ENCODE measurements at regions not wholly inside any gene's neighbourhood (a gene's known extent, or its start where the extent isn't known, plus 50 kb on each side); places are given as distances from the start of the nearest gene placed in this dataset.
"Not testable (repeated sequence)": the region's sequence is repeated elsewhere in the genome, so short reads cannot be mapped to it uniquely, and the experiment has no call there.

- H3K4me1 ChIP-seq (ENCODE audit: insufficient read depth, low read length): no peaks in the 10 kb centered on the region
- TF ChIP-seq EZH2 (IDR thresholded peaks at IDR 0.05; ENCODE audit: low read length, unreplicated experiment): no peak
- TF ChIP-seq, protein P1, sequence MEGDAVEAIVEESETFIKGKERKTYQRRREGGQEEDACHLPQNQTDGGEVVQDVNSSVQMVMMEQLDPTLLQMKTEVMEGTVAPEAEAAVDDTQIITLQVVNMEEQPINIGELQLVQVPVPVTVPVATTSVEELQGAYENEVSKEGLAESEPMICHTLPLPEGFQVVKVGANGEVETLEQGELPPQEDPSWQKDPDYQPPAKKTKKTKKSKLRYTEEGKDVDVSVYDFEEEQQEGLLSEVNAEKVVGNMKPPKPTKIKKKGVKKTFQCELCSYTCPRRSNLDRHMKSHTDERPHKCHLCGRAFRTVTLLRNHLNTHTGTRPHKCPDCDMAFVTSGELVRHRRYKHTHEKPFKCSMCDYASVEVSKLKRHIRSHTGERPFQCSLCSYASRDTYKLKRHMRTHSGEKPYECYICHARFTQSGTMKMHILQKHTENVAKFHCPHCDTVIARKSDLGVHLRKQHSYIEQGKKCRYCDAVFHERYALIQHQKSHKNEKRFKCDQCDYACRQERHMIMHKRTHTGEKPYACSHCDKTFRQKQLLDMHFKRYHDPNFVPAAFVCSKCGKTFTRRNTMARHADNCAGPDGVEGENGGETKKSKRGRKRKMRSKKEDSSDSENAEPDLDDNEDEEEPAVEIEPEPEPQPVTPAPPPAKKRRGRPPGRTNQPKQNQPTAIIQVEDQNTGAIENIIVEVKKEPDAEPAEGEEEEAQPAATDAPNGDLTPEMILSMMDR (conservative IDR thresholded peaks at IDR 0.05; ENCODE audit: low read depth, low read length): no peak
- TF ChIP-seq EZH2phosphoT487 (IDR thresholded peaks at IDR 0.05; ENCODE audit: borderline replicate concordance, low read length): no peak
- no peaks in the 10 kb centered on the region for H3K36me3 ChIP-seq (ENCODE audit: low read depth, low read length)
- CTCF ChIA-PET: no interaction called here
- no peaks in the 10 kb centered on the region for H4K20me1 ChIP-seq (ENCODE audit: low read length)
- BruUV-seq (replicated peaks): no TSS peak
- no peak overlapping the region for H3K4me3 ChIP-seq (ENCODE audit: low read length)
- POLR2A ChIA-PET (ENCODE audit: unreplicated experiment): no interaction called here
- no peaks in the 10 kb centered on the region for H3F3A ChIP-seq (ENCODE audit: low read length, unreplicated experiment)
- DNase-seq (no peak), ATAC-seq (no peak)
- no peak overlapping the region for H3K4me2 ChIP-seq (ENCODE audit: low read length)
- no peak overlapping the region for H3K27ac ChIP-seq (ENCODE audit: low read length)
- no peaks in the 10 kb centered on the region for H3K79me2 ChIP-seq (ENCODE audit: low read length)
- no peaks in the 10 kb centered on the region for H3K27me3 ChIP-seq (ENCODE audit: low read length)
- H2AFZ ChIP-seq (ENCODE audit: low read length): no peak overlapping the region
- H3K9ac ChIP-seq (ENCODE audit: low read length): no peak overlapping the region
- intact Hi-C loops (cut with micrococcal nuclease): no loop called here
- no peaks in the 10 kb centered on the region; the same call in 1 of the 2 replicates for H3K9me3 ChIP-seq (ENCODE audit: low read length)
- H3K9me2 ChIP-seq (replicated peaks; ENCODE audit: low read length): no peaks in the 10 kb centered on the region
Observed at GRCh38 chrX:27163236-27163635, 299.9 kb downstream of the PPP4R3C start.

GRCh38 chrX:27162496-27162895 lies 300.6 kb downstream of the PPP4R3C start:
- no peak for TF ChIP-seq EZH2 (IDR thresholded peaks at IDR 0.05; ENCODE audit: low read length, unreplicated experiment)
- TF ChIP-seq, protein P1 (conservative IDR thresholded peaks at IDR 0.05; ENCODE audit: low read depth, low read length): no peak
- TF ChIP-seq EZH2phosphoT487 (IDR thresholded peaks at IDR 0.05; ENCODE audit: borderline replicate concordance, low read length): no peak
- ATAC-seq: no peak
- POLR2A ChIA-PET (ENCODE audit: unreplicated experiment): no interaction called here
- no peaks in the 10 kb centered on the region for H3K79me2 ChIP-seq (ENCODE audit: low read length)
- no peak overlapping the region for H3K4me2 ChIP-seq (ENCODE audit: low read length)
- H3K9ac ChIP-seq (ENCODE audit: low read length): no peak overlapping the region
- no peaks in the 10 kb centered on the region for H3K27me3 ChIP-seq (ENCODE audit: low read length)
- H3K36me3 ChIP-seq (ENCODE audit: low read depth, low read length): no peaks in the 10 kb centered on the region
- H3K9me2 ChIP-seq (replicated peaks; ENCODE audit: low read length): no peaks in the 10 kb centered on the region
- CTCF ChIA-PET: no interaction called here
- no peaks in the 10 kb centered on the region for H3F3A ChIP-seq (ENCODE audit: low read length, unreplicated experiment)
- intact Hi-C loops (cut with micrococcal nuclease): no loop called here
- DNase-seq: no peak
- no peaks in the 10 kb centered on the region; the same call in 1 of the 2 replicates for H3K9me3 ChIP-seq (ENCODE audit: low read length)
- no peaks in the 10 kb centered on the region for H4K20me1 ChIP-seq (ENCODE audit: low read length)
- no TSS peak for BruUV-seq (replicated peaks)
- no peaks in the 10 kb centered on the region for H3K4me1 ChIP-seq (ENCODE audit: insufficient read depth, low read length)
- H3K4me3 ChIP-seq (ENCODE audit: low read length): no peak overlapping the region
- H2AFZ ChIP-seq (ENCODE audit: low read length): no peak overlapping the region
- H3K27ac ChIP-seq (ENCODE audit: low read length): no peak overlapping the region

- H3K36me3 ChIP-seq (ENCODE audit: low read depth, low read length); H3K4me1 ChIP-seq (ENCODE audit: insufficient read depth, low read length); H3K9me2 ChIP-seq (replicated peaks; ENCODE audit: low read length); H3K27ac ChIP-seq (ENCODE audit: low read length); CTCF ChIA-PET; H3K4me2 ChIP-seq (ENCODE audit: low read length); BruUV-seq (replicated peaks); H3K9me3 ChIP-seq (ENCODE audit: low read length); H3K27me3 ChIP-seq (ENCODE audit: low read length); intact Hi-C loops (cut with micrococcal nuclease); ATAC-seq; H4K20me1 ChIP-seq (ENCODE audit: low read length); H2AFZ ChIP-seq (ENCODE audit: low read length); H3F3A ChIP-seq (ENCODE audit: low read length, unreplicated experiment); H3K79me2 ChIP-seq (ENCODE audit: low read length); H3K9ac ChIP-seq (ENCODE audit: low read length); POLR2A ChIA-PET (ENCODE audit: unreplicated experiment); DNase-seq; H3K4me3 ChIP-seq (ENCODE audit: low read length): not testable (repeated sequence)
Observed at GRCh38 chrX:27156921-27157320, 306.2 kb downstream of the PPP4R3C start.

Measured in PC-3 (cell line).